ENCODE measurements at regions not wholly inside any gene's neighbourhood (a gene's known extent, or its start where the extent isn't known, plus 50 kb on each side); places are given as distances from the start of the nearest gene placed in this dataset.

GRCh38 chr4:12963291-12963690 lies 520.8 kb downstream of the RAB28 start:
- peaks cover 0 to 1% (median 0%) of the 10 kb centered on the region in 3 donors for H3K36me3 Mint-ChIP-seq
- H3K4me3 Mint-ChIP-seq, result no peak overlapping the region
- DNase-seq, result no peak
- Histone ChIP-seq H3K4me1 (ENCODE audit: insufficient read depth, low read length) (no peaks in the 10 kb centered on the region), H3K36me3 (ENCODE audit: insufficient read depth, low read length) (no peaks in the 10 kb centered on the region), H3K27ac (ENCODE audit: low read depth, low read length) (no peak overlapping the region), H3K4me3 (ENCODE audit: low read length) (no peak overlapping the region), H3K27me3 (ENCODE audit: insufficient read depth, low read length, poor library complexity, severe bottlenecking) (no peaks in the 10 kb centered on the region), H3K9me3 (ENCODE audit: low read length) (no peaks in the 10 kb centered on the region)
- peaks cover 0 to 7% (median 4%) of the 10 kb centered on the region in 5 donors for H3K9me3 Mint-ChIP-seq
- H3K27me3 Mint-ChIP-seq, result no peaks in the 10 kb centered on the region
- CTCF ChIA-PET, result no interaction called here
- POLR2A ChIA-PET, result no interaction called here
- no peak overlapping the region for H3K27ac Mint-ChIP-seq
- no peaks in the 10 kb centered on the region for H3K4me1 Mint-ChIP-seq

DNA sequence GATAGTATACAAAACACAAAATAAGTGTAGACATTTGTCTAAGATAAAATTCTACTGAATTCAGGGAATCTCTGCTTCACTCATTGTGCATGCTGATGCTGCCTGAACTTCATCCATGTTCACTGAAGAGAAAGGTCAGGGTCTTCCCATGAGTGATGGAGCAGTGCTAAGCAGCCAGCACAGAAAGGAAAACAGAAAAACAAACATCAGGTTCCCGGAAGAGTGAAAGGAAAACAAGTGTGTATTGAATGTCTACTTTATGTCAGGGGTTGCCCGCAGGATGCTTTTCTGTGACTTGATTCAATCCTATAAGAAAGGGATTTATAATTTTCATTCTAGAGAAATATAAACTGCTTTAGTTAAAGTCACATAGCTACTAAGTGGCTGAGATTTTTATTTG lies 522.4 kb downstream of the RAB28 start:
- Mint-ChIP-seq H3K36me3 (peaks cover 0 to 1% (median 0%) of the 10 kb centered on the region in 3 donors), H3K9me3 (peaks cover 0 to 7% (median 1%) of the 10 kb centered on the region in 5 donors), H3K4me3 (no peak overlapping the region), H3K27ac (no peak overlapping the region), H3K4me1 (no peaks in the 10 kb centered on the region), H3K27me3 (no peaks in the 10 kb centered on the region)
- Histone ChIP-seq H3K27ac (ENCODE audit: low read depth, low read length) (no peak overlapping the region), H3K36me3 (ENCODE audit: insufficient read depth, low read length) (no peaks in the 10 kb centered on the region), H3K9me3 (ENCODE audit: low read length) (no peaks in the 10 kb centered on the region), H3K4me3 (ENCODE audit: low read length) (no peak overlapping the region), H3K27me3 (ENCODE audit: insufficient read depth, low read length, poor library complexity, severe bottlenecking) (no peaks in the 10 kb centered on the region), H3K4me1 (ENCODE audit: insufficient read depth, low read length) (no peaks in the 10 kb centered on the region)
- DNase-seq, result no peak
- POLR2A ChIA-PET, result no interaction called here
- CTCF ChIA-PET, result no interaction called here

DNA sequence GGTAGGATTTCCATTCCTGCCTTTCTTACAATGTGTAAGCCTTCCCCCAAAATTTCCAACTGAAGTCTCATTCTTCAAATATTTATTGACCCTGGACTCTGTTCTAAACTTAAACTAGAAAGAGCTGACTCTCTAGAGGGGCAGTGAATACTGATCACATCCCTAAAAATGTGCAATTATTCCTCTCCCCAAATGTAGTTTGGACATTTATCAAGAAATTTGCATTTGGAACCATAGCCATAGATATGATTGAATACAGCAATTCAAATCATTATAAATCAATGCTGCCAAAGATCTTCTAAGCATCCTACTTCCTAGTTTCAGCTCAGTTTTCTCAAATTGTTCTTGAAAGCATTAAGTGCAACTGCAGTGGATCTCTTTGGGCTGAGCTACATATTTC lies 525.7 kb downstream of the RAB28 start:
- no peaks in the 10 kb centered on the region for H3K36me3 ChIP-seq (ENCODE audit: insufficient read depth, low read length)
- Mint-ChIP-seq H3K9me3 (peaks cover 0 to 7% (median 0%) of the 10 kb centered on the region in 5 donors), H3K27me3 (no peaks in the 10 kb centered on the region), H3K36me3 (no peaks in the 10 kb centered on the region), H3K27ac (no peak overlapping the region), H3K4me1 (no peaks in the 10 kb centered on the region), H3K4me3 (no peak overlapping the region)
- DNase-seq, result no peak
- POLR2A ChIA-PET, result no interaction called here
- no peak overlapping the region for H3K4me3 ChIP-seq (ENCODE audit: low read length)
- no peaks in the 10 kb centered on the region for H3K27me3 ChIP-seq (ENCODE audit: insufficient read depth, low read length, poor library complexity, severe bottlenecking)
- H3K4me1 ChIP-seq (ENCODE audit: insufficient read depth, low read length), result no peaks in the 10 kb centered on the region
- no peak overlapping the region for H3K27ac ChIP-seq (ENCODE audit: low read depth, low read length)
- CTCF ChIA-PET, result no interaction called here
- H3K9me3 ChIP-seq (ENCODE audit: low read length), result no peaks in the 10 kb centered on the region

DNA sequence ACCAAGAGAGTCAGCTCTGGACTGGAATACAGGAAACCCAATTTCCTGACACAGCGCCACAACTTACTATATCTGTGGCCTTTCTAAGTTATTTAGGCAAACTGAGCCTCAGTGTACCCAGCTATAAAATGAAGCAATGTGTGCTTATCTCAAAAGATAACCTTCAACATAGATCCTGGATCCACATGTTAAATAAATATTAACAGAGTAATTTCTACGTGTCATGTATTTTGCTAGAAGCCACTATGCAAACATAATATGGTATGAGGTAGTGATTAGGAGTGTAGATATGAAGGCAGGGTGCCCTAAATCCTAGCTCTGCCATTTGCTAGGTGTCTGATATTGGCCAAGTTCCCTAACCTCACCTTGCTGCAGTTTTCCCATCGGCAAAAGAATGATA lies 527.0 kb downstream of the RAB28 start:
- H3K36me3 Mint-ChIP-seq, result no peaks in the 10 kb centered on the region
- H3K4me1 Mint-ChIP-seq, result no peaks in the 10 kb centered on the region
- ChIA-PET CTCF (no interaction called here), POLR2A (no interaction called here)
- no peak overlapping the region for H3K27ac Mint-ChIP-seq
- Histone ChIP-seq H3K27me3 (ENCODE audit: insufficient read depth, low read length, poor library complexity, severe bottlenecking) (no peaks in the 10 kb centered on the region), H3K27ac (ENCODE audit: low read depth, low read length) (no peak overlapping the region), H3K4me3 (ENCODE audit: low read length) (no peak overlapping the region), H3K36me3 (ENCODE audit: insufficient read depth, low read length) (no peaks in the 10 kb centered on the region), H3K9me3 (ENCODE audit: low read length) (no peaks in the 10 kb centered on the region), H3K4me1 (ENCODE audit: insufficient read depth, low read length) (no peaks in the 10 kb centered on the region)
- H3K4me3 Mint-ChIP-seq, result no peak overlapping the region
- H3K9me3 Mint-ChIP-seq, result peaks cover 0 to 7% (median 0%) of the 10 kb centered on the region in 5 donors
- H3K27me3 Mint-ChIP-seq, result no peaks in the 10 kb centered on the region
- no peak for DNase-seq

- Mint-ChIP-seq H3K9me3 (peaks cover 0 to 7% (median 0%) of the 10 kb centered on the region in 5 donors), H3K4me1 (no peaks in the 10 kb centered on the region), H3K27me3 (no peaks in the 10 kb centered on the region), H3K4me3 (no peak overlapping the region), H3K27ac (no peak overlapping the region), H3K36me3 (no peaks in the 10 kb centered on the region)
- Histone ChIP-seq H3K27me3 (ENCODE audit: insufficient read depth, low read length, poor library complexity, severe bottlenecking) (no peaks in the 10 kb centered on the region), H3K4me1 (ENCODE audit: insufficient read depth, low read length) (no peaks in the 10 kb centered on the region), H3K27ac (ENCODE audit: low read depth, low read length) (no peak overlapping the region), H3K9me3 (ENCODE audit: low read length) (no peaks in the 10 kb centered on the region), H3K36me3 (ENCODE audit: insufficient read depth, low read length) (no peaks in the 10 kb centered on the region), H3K4me3 (ENCODE audit: low read length) (no peak overlapping the region)
- ChIA-PET CTCF (no interaction called here), POLR2A (no interaction called here)
- no peak for DNase-seq
Measured at GRCh38 chr4:12956026-12956425, 528.1 kb downstream of the RAB28 start.

- H3K27me3 ChIP-seq (ENCODE audit: insufficient read depth, low read length, poor library complexity, severe bottlenecking), result no peaks in the 10 kb centered on the region
- H3K4me1 ChIP-seq (ENCODE audit: insufficient read depth, low read length), result no peaks in the 10 kb centered on the region
- peaks cover 0 to 2% (median 0%) of the 10 kb centered on the region in 3 donors for H3K36me3 Mint-ChIP-seq
- CTCF ChIA-PET, result no interaction called here
- POLR2A ChIA-PET, result no interaction called here
- H3K27me3 Mint-ChIP-seq, result peaks cover 0 to 1% of the 10 kb centered on the region in 2 donors
- H3K9me3 Mint-ChIP-seq, result peaks cover 0 to 9% (median 0%) of the 10 kb centered on the region in 5 donors
- H3K4me3 Mint-ChIP-seq, result no peak overlapping the region
- no peaks in the 10 kb centered on the region for H3K36me3 ChIP-seq (ENCODE audit: insufficient read depth, low read length)
- H3K27ac ChIP-seq (ENCODE audit: low read depth, low read length), result no peak overlapping the region
- no peaks in the 10 kb centered on the region for H3K9me3 ChIP-seq (ENCODE audit: low read length)
- no peaks in the 10 kb centered on the region for H3K4me1 Mint-ChIP-seq
- no peak for DNase-seq
- H3K4me3 ChIP-seq (ENCODE audit: low read length), result no peak overlapping the region
- no peak overlapping the region for H3K27ac Mint-ChIP-seq
Measured at GRCh38 chr4:12949719-12950490, 534.2 kb downstream of the RAB28 start.

DNA sequence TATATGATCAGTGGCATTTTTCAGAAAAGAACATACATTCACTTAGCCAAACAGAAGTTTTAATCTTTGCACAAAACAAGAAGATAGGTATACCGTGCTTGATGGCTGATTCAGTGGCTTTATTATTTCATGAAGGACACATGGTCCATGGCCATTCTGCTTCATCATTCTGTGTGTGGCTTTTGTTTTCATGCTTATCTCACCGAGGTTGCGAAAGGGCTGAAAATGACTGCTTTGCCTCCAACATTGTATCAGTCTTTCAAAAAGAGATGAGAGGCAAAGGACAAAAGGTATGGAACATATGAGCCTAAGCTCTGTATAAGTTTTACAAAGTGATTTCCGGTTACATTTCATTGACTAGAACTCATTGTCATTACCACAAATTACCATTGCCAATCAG lies 541.1 kb downstream of the RAB28 start:
- H3K9me3 ChIP-seq (ENCODE audit: low read length), result no peaks in the 10 kb centered on the region
- Mint-ChIP-seq H3K4me1 (no peaks in the 10 kb centered on the region), H3K27me3 (peaks cover 0 to 1% of the 10 kb centered on the region in 2 donors), H3K36me3 (no peaks in the 10 kb centered on the region), H3K4me3 (no peak overlapping the region), H3K9me3 (peaks cover 0 to 10% (median 0%) of the 10 kb centered on the region in 5 donors), H3K27ac (no peak overlapping the region)
- CTCF ChIA-PET, result no interaction called here
- no peak for DNase-seq
- no peaks in the 10 kb centered on the region for H3K36me3 ChIP-seq (ENCODE audit: insufficient read depth, low read length)
- H3K27me3 ChIP-seq (ENCODE audit: insufficient read depth, low read length, poor library complexity, severe bottlenecking), result no peaks in the 10 kb centered on the region
- no peaks in the 10 kb centered on the region for H3K4me1 ChIP-seq (ENCODE audit: insufficient read depth, low read length)
- POLR2A ChIA-PET, result no interaction called here
- no peak overlapping the region for H3K4me3 ChIP-seq (ENCODE audit: low read length)
- no peak overlapping the region for H3K27ac ChIP-seq (ENCODE audit: low read depth, low read length)

DNA sequence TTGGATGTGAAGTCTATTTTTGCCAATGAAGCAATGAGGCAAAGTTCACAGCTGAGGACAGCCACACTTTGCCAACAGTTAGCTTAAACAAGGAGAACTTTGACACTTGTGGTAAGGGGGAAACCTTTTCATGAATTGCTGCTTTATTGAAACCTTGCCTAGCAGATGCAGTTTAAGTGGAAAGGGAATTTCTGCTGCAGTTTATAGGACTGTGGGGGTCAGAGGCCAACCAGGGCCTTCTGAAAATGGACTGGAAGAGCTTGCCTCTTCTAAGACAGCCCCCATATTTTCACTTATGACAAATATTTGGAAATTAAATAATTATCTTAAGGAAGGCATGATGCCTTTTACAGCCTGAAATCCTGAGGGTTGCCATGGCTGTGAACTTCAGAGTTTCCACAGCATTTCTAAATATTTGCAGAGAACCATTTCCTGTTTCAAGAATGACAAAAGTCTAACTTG lies 550.3 kb downstream of the RAB28 start:
- H3K27ac Mint-ChIP-seq, result no peak overlapping the region
- no peaks in the 10 kb centered on the region for H3K4me1 ChIP-seq (ENCODE audit: insufficient read depth, low read length)
- H3K27ac ChIP-seq (ENCODE audit: low read depth, low read length), result no peak overlapping the region
- ChIA-PET CTCF (no interaction called here), POLR2A (no interaction called here)
- H3K36me3 Mint-ChIP-seq, result peaks cover 0 to 2% (median 0%) of the 10 kb centered on the region in 3 donors
- no peaks in the 10 kb centered on the region for H3K9me3 ChIP-seq (ENCODE audit: low read length)
- no peak overlapping the region for H3K4me3 ChIP-seq (ENCODE audit: low read length)
- H3K4me3 Mint-ChIP-seq, result no peak overlapping the region
- no peaks in the 10 kb centered on the region for H3K27me3 Mint-ChIP-seq
- H3K9me3 Mint-ChIP-seq, result peaks cover 0 to 21% (median 11%) of the 10 kb centered on the region in 5 donors
- DNase-seq, result no peak
- H3K36me3 ChIP-seq (ENCODE audit: insufficient read depth, low read length), result no peaks in the 10 kb centered on the region
- no peaks in the 10 kb centered on the region for H3K4me1 Mint-ChIP-seq
- H3K27me3 ChIP-seq (ENCODE audit: insufficient read depth, low read length, poor library complexity, severe bottlenecking), result no peaks in the 10 kb centered on the region
